DOHH2 (cell line): ENCODE measurements at regions not wholly inside any gene's neighbourhood (a gene's known extent, or its start where the extent isn't known, plus 50 kb on each side); places are given as distances from the start of the nearest gene placed in this dataset.

Experiments
- H3F3A ChIP-seq: fragments of 200-600 bp; sonication (generic), shearing (Covaris generic); 2 replicates; pipeline ENCODE4 v1.6.0; 2016; ENCODE audit warnings: antibody characterized with exemption, mild to moderate bottlenecking; ENCODE audit not compliant: control insufficient read depth, insufficient read depth
- H3K27ac ChIP-seq: fragments of 200-600 bp; sonication (generic); 2 replicates; pipeline ENCODE4 v1.5.1; 2014; ENCODE audit warnings: low read depth, mild to moderate bottlenecking, low read length, moderate library complexity
- H3K27me3 ChIP-seq: fragments of 200-600 bp; sonication (generic); 2 replicates; pipeline ENCODE4 v1.6.1; 2014; ENCODE audit warnings: mild to moderate bottlenecking, low read length, mixed read lengths; ENCODE audit not compliant: control insufficient read depth
- H3K36me3 ChIP-seq: fragments of 200-600 bp; sonication (generic); 2 replicates; pipeline ENCODE4 v1.6.1; 2014; ENCODE audit warnings: mild to moderate bottlenecking, low read length, moderate library complexity, mixed read lengths; ENCODE audit not compliant: control insufficient read depth
- H3K4me1 ChIP-seq: fragments of 200-600 bp; sonication (generic); 2 replicates; pipeline ENCODE4 v1.6.1; 2014; ENCODE audit warnings: mild to moderate bottlenecking, low read length, mixed read lengths; ENCODE audit not compliant: control insufficient read depth
- H3K4me2 ChIP-seq: fragments of 200-600 bp; sonication (generic); 2 replicates; pipeline ENCODE4 v1.6.0; 2014; ENCODE audit warnings: mild to moderate bottlenecking, low read length, moderate library complexity
- H3K4me3 ChIP-seq: fragments of 200-600 bp; sonication (generic); 2 replicates; pipeline ENCODE4 v1.5.1; 2014; ENCODE audit warnings: mild to moderate bottlenecking, low read length, mixed read lengths
- H3K79me2 ChIP-seq: fragments of 200-600 bp; sonication (generic); 2 replicates; pipeline ENCODE4 v1.6.1; 2014; ENCODE audit warnings: mild to moderate bottlenecking, low read length, mixed read lengths; ENCODE audit not compliant: control insufficient read depth
- H3K9me2 ChIP-seq: fragments of 200-600 bp; sonication (generic); replicated peaks from 2 replicates; pipeline ENCODE4 v1.6.1; 2014; ENCODE audit warnings: mild to moderate bottlenecking, low read length, mixed read lengths; ENCODE audit not compliant: control insufficient read depth
- H3K9me3 ChIP-seq: fragments of 200-600 bp; sonication (generic); 2 replicates; pipeline ENCODE4 v1.6.1; 2014; ENCODE audit warnings: antibody characterized with exemption, low read length, mixed read lengths; ENCODE audit not compliant: control insufficient read depth, insufficient read depth
- H4K20me1 ChIP-seq: fragments of 200-600 bp; sonication (generic); 2 replicates; pipeline ENCODE4 v1.6.0; 2014; ENCODE audit warnings: low read depth, mild to moderate bottlenecking, antibody characterized with exemption, low read length, moderate library complexity; ENCODE audit not compliant: control insufficient read depth, insufficient read depth
- EZH2phosphoT487 ChIP-seq: fragments of 200-600 bp; sonication (generic); IDR thresholded peaks from 2 replicates; pipeline ENCODE4 v1.6.1; 2017; ENCODE audit warnings: borderline replicate concordance, mild to moderate bottlenecking, antibody characterized with exemption, low read length, moderate library complexity, mixed read lengths
- TF ChIP-seq, protein P1 (sequence below): fragments of 200-600 bp; sonication (generic); IDR thresholded peaks from one replicate; pipeline ENCODE4 v1.5.1; 2014; ENCODE audit warnings: antibody characterized with exemption, mild to moderate bottlenecking, low read depth, low read length; ENCODE audit not compliant: poor library complexity, severe bottlenecking

DNA sequence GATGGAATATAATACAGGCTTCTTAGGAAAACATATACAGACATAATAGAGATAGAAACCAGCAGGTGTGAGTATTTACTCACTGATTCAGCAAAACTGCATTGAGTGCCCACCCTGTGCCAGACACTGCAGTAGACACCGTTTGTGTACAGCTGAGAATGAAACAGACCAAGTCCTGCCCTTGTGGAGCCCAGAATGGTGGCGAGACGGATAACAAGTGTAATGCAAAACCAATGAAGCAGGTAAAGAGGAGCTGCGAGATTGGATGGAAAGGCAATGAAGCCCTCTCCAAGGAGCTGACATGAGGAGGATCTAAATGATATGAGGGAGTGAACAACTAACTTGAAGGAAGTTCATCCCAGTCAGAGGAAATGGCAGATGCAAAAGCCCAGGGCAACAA is 256.4 kb downstream of the MEX3B start:
- no peaks in the 10 kb centered on the region for H3K79me2 ChIP-seq
- H3K27me3 ChIP-seq, result no peaks in the 10 kb centered on the region
- H3K4me3 ChIP-seq, result no peak overlapping the region

DNA sequence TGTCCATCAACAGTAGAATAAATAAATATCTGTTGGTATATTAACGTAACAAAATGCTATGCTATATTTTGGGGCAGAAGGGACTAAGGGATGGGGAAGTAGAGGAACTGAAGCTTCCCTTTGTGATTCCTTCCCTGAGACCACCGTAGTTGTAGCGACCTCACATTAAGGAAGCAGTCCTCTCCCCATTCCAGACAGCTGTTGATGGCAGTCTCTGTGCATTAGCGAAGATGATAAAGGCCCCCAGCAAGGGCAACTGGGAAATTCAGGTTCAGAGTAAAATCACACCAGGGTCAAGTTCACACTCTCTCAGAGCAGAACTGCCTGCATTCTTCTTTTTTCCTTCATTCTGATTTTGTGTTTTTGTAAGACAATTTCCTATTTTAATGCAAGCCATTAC is 259.0 kb downstream of the MEX3B start:
- Histone ChIP-seq H3K79me2 (no peaks in the 10 kb centered on the region), H3K9me2 (no peaks in the 10 kb centered on the region), H3F3A (no peaks in the 10 kb centered on the region), H3K4me2 (no peak overlapping the region), H4K20me1 (no peaks in the 10 kb centered on the region), H3K36me3 (no peaks in the 10 kb centered on the region), H3K9me3 (no peaks in the 10 kb centered on the region; the same call in 1 of the 2 replicates), H3K4me1 (no peaks in the 10 kb centered on the region), H3K27me3 (no peaks in the 10 kb centered on the region), H3K4me3 (no peak overlapping the region), H3K27ac (no peak overlapping the region)
- TF ChIP-seq, protein P1, sequence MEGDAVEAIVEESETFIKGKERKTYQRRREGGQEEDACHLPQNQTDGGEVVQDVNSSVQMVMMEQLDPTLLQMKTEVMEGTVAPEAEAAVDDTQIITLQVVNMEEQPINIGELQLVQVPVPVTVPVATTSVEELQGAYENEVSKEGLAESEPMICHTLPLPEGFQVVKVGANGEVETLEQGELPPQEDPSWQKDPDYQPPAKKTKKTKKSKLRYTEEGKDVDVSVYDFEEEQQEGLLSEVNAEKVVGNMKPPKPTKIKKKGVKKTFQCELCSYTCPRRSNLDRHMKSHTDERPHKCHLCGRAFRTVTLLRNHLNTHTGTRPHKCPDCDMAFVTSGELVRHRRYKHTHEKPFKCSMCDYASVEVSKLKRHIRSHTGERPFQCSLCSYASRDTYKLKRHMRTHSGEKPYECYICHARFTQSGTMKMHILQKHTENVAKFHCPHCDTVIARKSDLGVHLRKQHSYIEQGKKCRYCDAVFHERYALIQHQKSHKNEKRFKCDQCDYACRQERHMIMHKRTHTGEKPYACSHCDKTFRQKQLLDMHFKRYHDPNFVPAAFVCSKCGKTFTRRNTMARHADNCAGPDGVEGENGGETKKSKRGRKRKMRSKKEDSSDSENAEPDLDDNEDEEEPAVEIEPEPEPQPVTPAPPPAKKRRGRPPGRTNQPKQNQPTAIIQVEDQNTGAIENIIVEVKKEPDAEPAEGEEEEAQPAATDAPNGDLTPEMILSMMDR, result no peak
- no peak for TF ChIP-seq EZH2phosphoT487

More for the DNA sequence above, 256.4 kb downstream of the MEX3B start:
- Histone ChIP-seq H3K4me1 (no peaks in the 10 kb centered on the region), H3K4me2 (no peak overlapping the region), H3K36me3 (no peaks in the 10 kb centered on the region), H3K9me2 (no peaks in the 10 kb centered on the region), H3K9me3 (no peaks in the 10 kb centered on the region; the same call in 1 of the 2 replicates), H3K27ac (no peak overlapping the region), H4K20me1 (no peaks in the 10 kb centered on the region), H3F3A (no peaks in the 10 kb centered on the region)
- TF ChIP-seq, protein P1, result no peak
- no peak for TF ChIP-seq EZH2phosphoT487

GRCh38 chr15:81785679-81786078 is 260.1 kb downstream of the MEX3B start:
- H4K20me1 ChIP-seq, result no peaks in the 10 kb centered on the region
- H3K79me2 ChIP-seq, result no peaks in the 10 kb centered on the region
- H3K36me3 ChIP-seq, result no peaks in the 10 kb centered on the region
- H3K4me3 ChIP-seq, result no peak overlapping the region
- TF ChIP-seq, protein P1, result no peak
- TF ChIP-seq EZH2phosphoT487, result no peak
- H3K9me3 ChIP-seq, result no peaks in the 10 kb centered on the region; the same call in 1 of the 2 replicates
- no peak overlapping the region for H3K27ac ChIP-seq
- H3F3A ChIP-seq, result no peaks in the 10 kb centered on the region
- no peaks in the 10 kb centered on the region for H3K9me2 ChIP-seq
- no peaks in the 10 kb centered on the region for H3K27me3 ChIP-seq
- no peaks in the 10 kb centered on the region for H3K4me1 ChIP-seq
- H3K4me2 ChIP-seq, result no peak overlapping the region

DNA sequence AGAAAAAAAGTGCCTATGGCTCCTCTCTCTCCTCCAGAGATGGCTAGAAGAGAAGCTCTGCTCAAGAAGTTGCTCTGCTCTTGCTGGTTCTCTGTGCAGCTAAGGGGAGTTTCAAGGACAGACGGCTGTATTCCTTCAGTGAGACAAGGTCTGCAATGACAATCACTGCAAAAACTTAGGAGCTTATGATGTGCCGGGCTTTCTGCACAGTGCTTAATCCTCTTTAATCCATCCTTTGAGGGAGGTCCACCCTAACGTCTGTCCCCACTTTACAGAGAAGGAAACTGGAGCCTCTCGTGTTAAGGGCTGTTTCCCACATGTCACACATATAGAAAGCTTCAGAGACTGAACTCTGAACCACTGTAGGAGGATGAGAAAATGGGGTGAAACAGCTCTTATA is 260.6 kb downstream of the MEX3B start:
- H3K27ac ChIP-seq, result no peak overlapping the region
- H3K9me3 ChIP-seq, result no peaks in the 10 kb centered on the region; the same call in 1 of the 2 replicates
- H3K4me1 ChIP-seq, result no peaks in the 10 kb centered on the region
- H3K79me2 ChIP-seq, result no peaks in the 10 kb centered on the region
- H3F3A ChIP-seq, result no peaks in the 10 kb centered on the region
- no peaks in the 10 kb centered on the region for H3K9me2 ChIP-seq
- no peaks in the 10 kb centered on the region for H4K20me1 ChIP-seq
- TF ChIP-seq, protein P1, result no peak
- TF ChIP-seq EZH2phosphoT487, result no peak
- H3K27me3 ChIP-seq, result no peaks in the 10 kb centered on the region
- no peak overlapping the region for H3K4me3 ChIP-seq
- no peaks in the 10 kb centered on the region for H3K36me3 ChIP-seq
- H3K4me2 ChIP-seq, result no peak overlapping the region
